ENCODE measurements at regions not wholly inside any gene's neighbourhood (a gene's known extent, or its start where the extent isn't known, plus 50 kb on each side); places are given as distances from the start of the nearest gene placed in this dataset.
"Not testable (repeated sequence)": the region's sequence is repeated elsewhere in the genome, so short reads cannot be mapped to it uniquely, and the experiment has no call there.

DNA sequence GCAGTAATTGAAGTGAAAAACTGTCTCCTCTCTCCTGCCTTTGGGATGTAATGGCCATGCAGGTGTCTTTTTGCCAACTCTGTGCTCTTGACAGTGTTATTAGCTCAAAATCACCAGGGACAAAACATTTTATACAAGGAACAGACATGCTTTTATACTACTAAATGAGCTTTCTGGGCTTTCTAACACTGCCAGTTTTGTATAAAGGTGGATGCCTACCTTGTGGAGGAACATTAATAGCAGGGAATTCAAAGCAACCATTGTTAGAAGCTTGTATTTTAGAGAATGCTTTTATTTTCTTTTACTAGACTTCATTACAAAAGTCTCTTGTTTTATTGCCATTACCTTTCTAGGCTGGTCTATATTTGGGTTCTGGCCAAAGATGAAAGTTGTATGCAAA lies 54.7 kb upstream of the ARSJ start:
- no peak for DNase-seq (ENCODE audit: low read depth)

DNA sequence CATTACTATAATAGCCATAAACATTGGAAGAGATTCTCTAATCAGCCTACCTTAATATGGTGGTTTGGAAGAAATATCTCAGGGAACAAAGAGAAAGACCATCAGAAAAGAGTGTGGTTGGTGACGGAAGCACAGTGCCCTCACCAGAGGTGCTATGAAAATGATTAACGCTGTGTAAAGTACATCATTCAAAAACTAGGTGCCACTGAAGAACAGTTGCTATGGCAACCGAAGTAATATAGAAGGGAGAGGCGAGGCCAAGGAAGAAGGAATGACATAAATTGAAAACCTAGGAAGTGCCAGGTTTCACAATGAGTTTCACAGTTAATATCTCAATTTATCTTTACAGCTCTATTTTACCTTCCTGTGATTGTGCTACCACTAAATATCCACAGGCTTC lies 57.0 kb upstream of the ARSJ start:
- DNase-seq (ENCODE audit: low read depth), result no peak

DNA sequence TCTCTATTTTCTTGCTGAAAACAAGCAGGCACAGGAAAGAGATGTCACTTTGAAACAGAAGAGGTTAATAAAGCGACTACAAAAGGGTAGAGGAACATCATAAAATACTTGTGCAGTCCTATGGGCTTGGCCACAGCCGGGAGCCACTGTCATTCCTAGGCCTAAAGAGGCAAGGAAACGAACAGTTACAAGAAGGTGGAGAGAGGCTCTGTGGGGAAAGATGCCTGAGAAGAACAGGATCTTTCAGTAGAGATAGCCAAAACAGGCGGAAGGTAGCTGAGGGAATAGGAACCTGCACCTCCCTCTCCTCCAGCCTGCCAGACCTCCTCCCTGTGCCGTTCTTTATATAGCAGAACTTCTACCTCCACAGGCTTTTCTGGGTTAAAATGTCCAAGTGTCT lies 57.4 kb upstream of the ARSJ start:
- no peak for DNase-seq (ENCODE audit: low read depth)

DNA sequence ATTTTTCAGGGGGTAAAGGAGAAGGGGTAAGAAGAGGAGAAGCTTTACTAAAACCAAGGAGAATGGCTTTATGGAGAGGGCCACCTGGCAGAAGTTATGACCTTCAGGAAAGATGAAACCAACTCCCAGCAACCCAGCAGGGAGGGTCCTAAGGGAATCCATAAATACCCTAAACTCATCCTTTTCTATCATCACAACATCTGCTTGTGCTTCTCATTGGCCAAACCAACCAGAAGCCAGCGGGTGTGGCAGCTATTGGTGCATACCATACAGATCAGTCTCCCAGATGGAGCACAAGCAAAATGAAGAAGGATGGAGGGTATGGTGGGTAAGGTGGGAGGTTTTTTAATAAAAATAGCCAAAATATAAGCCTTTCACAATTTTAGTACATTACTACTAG lies 58.5 kb upstream of the ARSJ start:
- no peak for DNase-seq (ENCODE audit: low read depth)

DNA sequence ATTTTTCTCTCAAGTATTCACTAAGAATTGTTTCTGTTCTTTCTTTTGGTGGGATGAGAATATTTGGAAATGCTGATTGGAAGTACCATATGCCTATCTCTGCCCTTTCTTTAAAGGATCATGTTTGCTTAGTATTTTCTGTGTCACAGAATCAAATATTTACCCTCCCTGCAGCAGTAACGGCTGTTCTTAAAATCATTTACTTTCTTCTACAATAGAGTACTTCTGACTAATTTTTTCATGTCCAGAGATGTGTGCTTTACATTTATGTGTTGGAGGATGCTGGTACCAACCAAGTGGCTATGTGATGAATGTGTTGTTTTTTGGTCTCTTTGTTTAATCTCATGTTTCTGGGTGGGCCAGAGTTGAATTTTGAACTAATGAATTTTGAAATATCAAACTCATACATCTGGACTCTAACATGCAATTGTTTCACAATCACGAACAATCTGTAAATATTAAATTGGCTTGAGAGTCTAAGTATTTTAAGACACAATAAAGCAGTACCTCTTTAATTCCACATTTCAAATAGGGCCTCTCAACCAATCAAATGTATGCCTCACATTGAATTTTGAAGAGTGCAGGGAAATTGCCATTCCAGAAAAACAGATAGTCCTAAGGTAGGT lies 59.4 kb upstream of the ARSJ start:
- no peak for DNase-seq (ENCODE audit: low read depth)

DNA sequence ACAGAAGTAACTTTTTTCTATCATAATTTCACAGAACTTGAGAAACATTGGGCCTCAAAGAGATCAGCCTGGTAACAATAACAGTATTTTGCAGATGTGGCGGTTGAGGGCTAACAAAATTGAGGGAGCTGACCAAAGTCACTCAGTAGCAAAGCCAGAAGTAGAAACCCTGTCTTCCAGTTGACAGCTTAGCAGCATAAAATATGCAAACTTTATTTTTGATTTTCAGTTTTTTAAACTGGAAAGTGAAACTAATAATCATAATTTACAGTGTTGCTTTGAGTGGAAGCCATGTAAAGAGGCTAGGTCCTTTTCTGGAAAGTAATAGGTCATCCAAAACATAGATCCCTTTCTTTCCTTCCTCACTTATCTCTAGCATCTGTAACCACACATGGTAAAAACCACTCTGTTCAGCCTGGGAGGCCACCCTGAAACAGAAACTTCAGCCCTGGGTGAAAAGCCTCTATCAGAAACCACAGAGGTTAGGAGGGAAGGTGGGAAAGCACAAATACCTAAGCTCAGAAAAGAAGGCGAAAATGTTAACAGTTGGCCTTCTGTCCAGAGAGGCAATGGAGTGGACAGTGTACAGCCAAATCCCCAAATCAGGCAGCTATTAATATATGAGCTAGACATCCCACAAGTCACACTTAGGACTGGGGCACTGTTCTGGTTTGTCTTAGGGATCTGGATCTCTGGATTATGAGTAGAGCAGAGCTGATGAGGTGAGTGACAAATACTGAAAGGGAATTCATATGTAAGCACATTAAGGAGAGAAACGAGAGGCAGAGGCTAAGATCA lies 61.1 kb upstream of the ARSJ start:
- no peak for DNase-seq (ENCODE audit: low read depth)

DNA sequence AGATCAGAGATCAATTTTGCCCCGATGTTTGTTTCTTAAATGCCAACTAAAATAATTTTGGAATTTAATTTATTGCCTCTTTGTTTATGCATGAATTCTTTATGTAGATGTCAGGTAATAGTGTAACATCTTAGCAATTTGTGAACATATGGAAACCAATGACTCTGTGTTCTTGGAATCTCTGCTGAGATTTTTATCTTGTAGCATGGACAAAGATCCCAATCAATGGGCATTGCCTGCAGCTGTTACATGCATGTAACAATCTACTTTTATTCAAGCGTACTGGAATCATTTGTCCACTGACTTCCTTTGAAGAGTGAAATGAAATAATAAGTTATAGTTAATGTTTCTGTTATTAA lies 61.6 kb upstream of the ARSJ start:
- DNase-seq (ENCODE audit: low read depth), result no peak

DNA sequence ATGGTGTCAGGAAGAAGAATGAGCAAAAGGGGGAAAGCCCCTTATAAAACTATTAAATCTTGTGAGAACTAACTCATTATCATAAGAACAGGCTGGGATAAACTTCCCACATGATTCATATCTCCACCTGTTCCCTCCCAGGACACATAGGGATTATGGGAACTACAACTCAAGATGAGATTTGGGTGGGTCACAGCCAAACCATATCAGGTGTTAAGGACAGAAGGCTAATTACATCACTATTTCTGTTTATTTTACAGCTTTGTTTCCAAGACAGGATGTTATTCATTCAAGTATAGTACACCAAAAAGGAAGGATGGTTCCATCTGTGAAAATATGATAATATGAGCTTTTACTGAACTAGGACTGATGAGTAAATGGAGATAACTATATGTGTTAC lies 63.7 kb upstream of the ARSJ start:
- DNase-seq (ENCODE audit: low read depth), result no peak

DNA sequence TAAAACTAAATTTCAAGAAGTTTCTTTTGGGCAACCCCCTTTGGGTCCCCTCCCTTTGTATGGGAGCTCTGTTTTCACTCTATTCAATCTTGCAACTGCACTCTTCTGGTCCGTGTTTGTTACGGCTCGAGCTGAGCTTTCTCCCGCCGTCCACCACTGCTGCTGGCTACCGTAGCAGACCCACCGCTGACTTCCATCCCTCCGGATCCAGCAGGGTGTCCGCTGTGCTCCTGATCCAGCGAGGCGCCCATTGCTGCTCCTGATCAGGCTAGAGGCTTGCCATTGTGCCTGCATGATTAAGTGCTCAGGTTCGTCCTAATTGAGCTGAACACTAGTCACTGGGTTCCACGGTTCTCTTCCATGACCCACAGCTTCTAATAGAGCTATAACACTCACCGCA lies 64.9 kb upstream of the ARSJ start:
- not testable (repeated sequence) for DNase-seq (ENCODE audit: low read depth)

DNA sequence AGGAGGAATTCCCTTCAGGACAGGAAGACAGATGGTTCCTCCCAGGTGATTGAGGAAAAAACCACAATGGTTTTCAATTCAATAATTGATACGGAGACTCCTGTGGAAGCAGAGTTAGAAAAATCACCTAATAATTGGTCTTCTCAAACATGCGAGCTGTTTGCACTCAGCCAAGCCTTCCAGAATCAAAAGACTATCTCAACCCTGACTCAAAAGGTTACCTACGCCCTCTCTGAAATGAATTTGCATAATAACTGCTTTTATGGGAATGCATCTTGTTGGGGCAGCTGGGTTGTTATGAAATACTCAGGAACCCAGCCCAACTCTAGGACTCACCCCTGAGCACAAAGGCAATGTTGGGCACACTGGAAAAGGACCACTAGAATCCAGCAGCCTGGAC lies 66.9 kb upstream of the ARSJ start:
- no peak for DNase-seq (ENCODE audit: low read depth)

DNA sequence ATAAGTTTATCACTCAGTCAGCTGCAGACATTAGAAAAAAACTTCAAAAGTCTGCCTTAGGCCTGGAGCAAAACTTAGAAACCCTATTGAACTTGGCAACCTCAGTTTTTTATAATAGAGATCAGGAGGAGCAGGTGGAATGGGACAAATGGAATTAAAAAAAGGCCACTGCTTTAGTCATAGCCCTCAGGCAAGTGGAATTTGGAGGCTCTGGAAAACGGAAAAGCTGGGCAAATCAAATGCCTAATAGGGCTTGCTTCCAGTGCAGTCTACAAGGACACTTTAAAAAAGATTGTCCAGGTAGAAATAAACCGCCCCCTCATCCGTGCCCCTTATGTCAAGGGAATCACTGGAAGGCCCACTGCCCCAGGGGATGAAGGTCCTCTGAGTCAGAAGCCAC lies 68.7 kb upstream of the ARSJ start:
- not testable (repeated sequence) for DNase-seq (ENCODE audit: low read depth)

DNA sequence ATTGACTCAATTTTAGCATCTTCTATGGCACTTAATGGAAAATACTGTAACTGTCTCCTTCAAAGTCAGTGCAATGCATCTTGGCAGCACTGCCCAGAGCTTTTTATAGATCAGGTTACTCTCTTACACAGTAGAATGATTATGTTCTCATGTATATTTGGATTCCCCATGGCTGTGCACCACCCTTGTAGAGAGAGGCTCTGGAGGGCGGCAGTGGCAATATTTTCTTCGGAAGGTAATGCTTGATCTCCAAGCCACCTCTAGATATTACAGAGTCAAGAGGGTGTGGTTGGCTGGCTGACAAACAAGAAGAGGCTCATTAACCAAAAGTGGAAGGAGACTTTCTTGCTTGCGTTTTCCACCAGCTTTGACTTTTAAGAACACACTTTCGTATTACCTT lies 72.8 kb upstream of the ARSJ start:
- DNase-seq (ENCODE audit: low read depth), result no peak

DNA sequence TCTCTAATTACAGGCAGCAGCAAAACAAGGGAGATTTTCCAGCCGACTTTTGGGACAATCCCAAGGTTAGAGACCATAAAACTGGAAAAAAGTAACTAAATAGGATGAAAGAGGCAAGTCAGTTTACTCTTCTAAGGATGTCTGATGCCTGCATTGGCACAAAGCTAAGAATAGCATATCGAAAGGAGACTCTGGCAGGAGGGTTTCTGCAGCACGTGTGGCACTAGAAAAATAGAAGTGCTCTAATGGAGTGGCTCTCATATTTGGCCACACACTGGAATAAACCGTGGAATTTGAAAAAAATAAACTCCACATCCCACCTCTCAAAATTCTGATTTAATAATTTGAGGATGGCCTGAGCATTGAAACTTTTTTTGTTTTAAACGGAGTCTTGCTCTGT lies 77.2 kb upstream of the ARSJ start:
- DNase-seq (ENCODE audit: low read depth), result no peak

DNA sequence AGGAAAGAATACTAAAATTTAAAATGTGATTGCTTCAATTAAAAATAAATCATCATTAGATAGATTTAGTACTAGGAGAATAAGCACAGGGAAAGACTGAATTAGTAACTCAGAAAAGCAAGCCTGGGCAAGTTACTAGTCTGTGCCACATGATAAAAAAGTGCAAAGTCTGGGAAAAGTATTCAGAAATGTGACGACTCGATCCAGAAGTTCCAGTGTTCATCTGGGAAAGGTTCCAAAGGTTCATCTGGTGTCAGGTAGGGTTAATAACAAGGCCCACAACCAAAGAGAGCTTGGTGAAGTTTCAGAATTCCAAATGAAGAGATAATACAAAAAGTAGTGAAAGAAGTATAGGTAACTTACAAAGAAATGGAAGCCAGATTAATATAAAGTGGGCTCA lies 78.3 kb upstream of the ARSJ start:
- DNase-seq (ENCODE audit: low read depth), result no peak

DNA sequence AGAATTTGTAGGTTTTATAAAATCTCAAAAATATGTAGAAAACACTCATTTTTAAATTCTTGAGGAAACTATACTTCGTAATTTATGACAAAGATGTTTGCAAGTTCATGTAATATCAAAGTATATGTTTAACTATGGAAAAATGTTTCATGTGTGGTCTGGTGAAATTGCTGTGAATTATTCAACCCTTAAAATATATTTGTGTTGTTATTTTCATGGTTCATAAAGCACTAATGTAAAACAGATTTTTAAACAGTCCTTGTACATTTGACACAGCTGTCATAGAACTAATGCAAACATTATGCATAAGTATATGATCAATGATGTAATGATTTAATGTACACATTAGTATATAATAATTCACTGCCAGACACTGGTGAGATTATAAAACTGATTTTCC lies 83.1 kb upstream of the ARSJ start:
- no peak for DNase-seq (ENCODE audit: low read depth)

DNA sequence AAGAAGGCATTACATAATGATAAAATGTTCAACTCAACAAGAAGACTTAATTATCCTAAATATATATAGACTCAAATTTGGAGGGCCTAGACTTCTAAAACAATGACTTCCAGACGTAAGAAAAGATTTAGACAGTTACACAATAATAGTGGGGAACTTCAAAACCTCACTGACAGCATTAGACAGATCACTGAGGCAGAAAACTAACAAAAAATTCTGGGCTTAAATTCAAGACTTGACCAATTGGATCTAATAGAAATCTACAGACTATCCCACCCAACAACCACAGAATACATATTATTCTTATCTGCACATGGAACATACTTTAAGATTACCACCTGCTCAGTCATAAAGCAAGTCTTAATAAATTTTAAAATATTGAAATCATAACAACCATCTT lies 93.3 kb upstream of the ARSJ start:
- DNase-seq (ENCODE audit: low read depth), result no peak

DNA sequence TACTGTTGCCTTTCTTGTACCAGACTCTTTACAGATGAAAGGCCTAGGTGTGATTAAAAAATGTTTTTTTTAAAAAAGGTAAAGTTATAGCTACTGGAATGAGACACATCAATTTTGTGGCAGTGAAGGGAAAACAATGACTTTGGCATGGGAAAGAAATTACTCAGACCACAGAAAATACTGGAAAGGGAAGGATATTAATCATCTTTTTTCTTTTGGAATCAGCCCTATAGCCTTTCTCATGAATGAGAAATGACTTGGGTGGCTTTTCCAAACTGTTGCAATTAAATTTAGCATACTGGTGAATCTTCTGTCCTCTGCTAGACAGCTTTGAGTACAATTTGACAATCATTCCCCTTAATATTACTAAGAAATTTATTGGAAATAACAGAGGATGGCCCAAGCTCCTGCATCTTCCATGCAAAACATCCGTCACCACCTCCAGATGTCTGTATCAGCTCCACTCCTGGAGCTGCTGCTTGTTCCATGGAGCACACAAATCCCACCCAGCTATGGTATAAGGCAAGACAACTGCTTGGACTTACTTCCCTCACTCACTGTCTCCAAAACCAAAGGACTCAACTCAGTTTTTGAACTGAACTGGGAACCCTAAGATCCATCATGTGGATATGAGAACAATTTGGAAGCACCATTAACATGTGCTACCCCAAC lies 97.6 kb upstream of the ARSJ start:
- DNase-seq (ENCODE audit: low read depth), result no peak

DNA sequence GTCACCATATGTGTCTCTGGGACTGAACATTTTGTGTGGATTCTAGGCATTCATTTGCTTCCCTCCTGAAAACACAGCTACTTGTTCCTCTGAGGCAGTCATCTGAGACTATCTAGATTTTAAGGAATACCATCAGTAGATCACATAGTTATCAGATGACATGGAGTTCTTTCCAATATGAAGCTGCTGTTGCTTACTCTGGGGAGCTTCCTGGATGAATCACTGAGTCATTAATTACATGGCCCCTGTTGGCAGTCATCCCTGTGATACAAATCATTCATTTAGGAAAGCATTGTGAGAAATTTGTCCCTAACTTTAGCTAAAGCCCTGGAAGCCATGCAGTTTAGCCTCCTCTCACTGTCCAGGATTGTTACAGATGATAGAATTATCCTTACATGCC lies 98.2 kb upstream of the ARSJ start:
- DNase-seq (ENCODE audit: low read depth), result peak; percentile 68

DNA sequence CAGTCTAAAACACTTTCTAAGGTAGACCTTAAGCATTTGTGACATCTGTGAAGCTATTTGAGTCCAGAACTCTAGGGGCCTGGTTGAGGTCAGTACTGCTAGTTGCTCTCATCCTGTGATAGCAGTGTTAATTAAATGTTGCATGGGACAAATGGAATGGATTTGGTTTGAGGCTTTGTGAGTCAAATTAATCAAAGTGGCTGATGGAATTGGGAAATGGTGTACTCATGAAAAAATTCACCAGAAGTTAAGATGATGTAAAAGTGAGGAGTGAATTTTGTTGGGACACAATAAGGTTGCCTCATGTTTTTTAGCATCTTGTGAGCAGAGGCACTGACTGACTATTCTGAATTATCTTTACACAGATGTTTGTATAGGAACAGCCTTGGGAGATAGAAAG lies 99.2 kb upstream of the ARSJ start:
- DNase-seq (ENCODE audit: low read depth), result no peak

DNA sequence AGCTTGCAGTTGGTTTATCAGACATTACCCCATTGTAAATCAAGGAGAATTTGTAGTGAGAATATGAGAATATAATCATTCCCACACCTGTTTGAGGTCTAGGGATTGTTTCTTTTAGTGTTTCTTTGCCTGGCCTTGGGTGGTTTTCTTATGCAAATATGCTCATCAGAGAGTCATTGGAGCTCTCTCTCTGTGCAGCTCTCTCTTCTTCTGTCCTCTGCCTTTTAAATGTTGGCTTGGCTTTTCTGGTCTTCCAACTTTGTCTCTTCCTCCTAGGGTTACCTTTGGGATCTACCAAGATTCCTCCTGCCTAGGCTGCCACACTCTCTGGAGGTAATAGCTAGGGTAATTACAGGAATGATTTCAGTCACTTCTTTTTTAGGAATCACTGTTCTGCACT lies 102.3 kb upstream of the ARSJ start:
- DNase-seq (ENCODE audit: low read depth), result no peak

DNA sequence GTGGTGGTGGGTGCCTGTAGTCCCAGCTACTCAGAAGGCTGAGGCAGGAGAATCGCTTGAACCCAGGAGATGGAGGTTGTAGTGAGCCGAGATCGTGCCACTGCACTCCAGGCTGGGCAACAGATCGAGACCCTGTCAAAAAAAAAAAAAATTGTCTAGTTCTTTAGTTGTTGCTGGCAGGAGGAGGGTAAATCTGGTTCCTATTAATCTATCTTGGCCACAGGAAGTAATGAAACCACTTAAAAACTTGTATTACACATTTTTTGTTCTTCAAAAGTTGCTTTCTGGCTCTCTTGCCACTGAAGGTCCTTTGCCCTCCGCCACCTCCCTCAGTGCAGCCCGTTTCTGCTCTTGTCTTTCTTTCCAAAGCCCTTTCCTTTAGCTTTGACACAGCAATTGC lies 102.9 kb upstream of the ARSJ start:
- DNase-seq (ENCODE audit: low read depth), result no peak

DNA sequence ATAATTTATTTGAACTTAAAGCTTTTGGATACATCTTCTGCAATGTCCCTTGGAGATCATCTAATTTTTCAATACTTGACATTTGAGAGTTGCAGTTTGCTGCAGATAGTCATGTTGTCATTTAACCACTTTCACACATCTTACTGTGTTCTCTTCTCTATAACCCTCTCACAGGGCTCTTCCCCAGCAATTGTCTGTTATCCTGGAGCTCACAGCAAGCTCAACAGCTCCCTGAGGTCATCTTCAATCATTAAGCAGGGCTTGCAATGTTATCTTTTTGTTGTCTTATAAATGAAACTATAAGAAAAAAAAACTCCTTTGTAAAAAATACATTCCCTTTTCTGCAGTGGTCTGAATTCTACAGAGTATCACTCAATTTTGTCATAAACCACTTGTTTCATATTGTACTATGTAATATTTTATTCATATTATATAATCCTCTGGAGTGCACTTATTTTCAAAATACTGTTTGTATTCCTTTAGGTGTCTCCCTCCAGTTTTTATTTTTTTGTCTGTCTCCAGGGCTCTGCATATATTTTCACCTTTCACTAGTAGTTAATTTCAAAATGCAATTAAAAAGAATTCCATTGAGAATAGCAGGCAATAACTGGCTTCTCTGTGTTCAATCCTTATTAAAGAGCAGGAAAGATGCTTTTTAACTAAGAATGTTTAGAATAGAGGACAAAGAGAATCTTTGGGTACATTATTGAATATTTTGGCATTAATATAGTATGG lies 106.3 kb upstream of the ARSJ start:
- DNase-seq (ENCODE audit: low read depth), result no peak
